ENCODE measurements at regions not wholly inside any gene's neighbourhood (a gene's known extent, or its start where the extent isn't known, plus 50 kb on each side); places are given as distances from the start of the nearest gene placed in this dataset.
"Not testable (repeated sequence)": the region's sequence is repeated elsewhere in the genome, so short reads cannot be mapped to it uniquely, and the experiment has no call there.

GRCh38 chr13:49852460-49852859, 60.0 kb upstream of the KPNA3 start:
- not testable (repeated sequence) for TF ChIP-seq CTCF (IDR thresholded peaks at IDR 0.05); ZFX (IDR thresholded peaks at IDR 0.05; ENCODE audit: borderline replicate concordance)
